ENCODE measurements at regions not wholly inside any gene's neighbourhood (a gene's known extent, or its start where the extent isn't known, plus 50 kb on each side); places are given as distances from the start of the nearest gene placed in this dataset.

- no peaks in the 10 kb centered on the region for H3K9me3 ChIP-seq (ENCODE audit: low read length)
- H3K4me2 ChIP-seq (ENCODE audit: low read length), result no peak overlapping the region
- no peak for TF ChIP-seq EP300 (conservative IDR thresholded peaks at IDR 0.05; ENCODE audit: poor library complexity, severe bottlenecking)
- no peak for TF ChIP-seq SMC3 (conservative IDR thresholded peaks at IDR 0.05; ENCODE audit: poor library complexity)
- TF ChIP-seq RAD21 (conservative IDR thresholded peaks at IDR 0.05), result no peak
- no peak for TF ChIP-seq REST (IDR thresholded peaks at IDR 0.05; ENCODE audit: borderline replicate concordance)
- no peak for TF ChIP-seq MXI1 (conservative IDR thresholded peaks at IDR 0.05; ENCODE audit: poor library complexity, severe bottlenecking)
- TF ChIP-seq TAF1 (IDR thresholded peaks at IDR 0.05; ENCODE audit: low read depth), result no peak
- no peak for TF ChIP-seq EZH2 (IDR thresholded peaks at IDR 0.05; ENCODE audit: borderline replicate concordance, insufficient read depth, low read length, poor library complexity, severe bottlenecking)
- no peak for TF ChIP-seq POLR2AphosphoS5 (IDR thresholded peaks at IDR 0.05)
- TF ChIP-seq, protein P1, sequence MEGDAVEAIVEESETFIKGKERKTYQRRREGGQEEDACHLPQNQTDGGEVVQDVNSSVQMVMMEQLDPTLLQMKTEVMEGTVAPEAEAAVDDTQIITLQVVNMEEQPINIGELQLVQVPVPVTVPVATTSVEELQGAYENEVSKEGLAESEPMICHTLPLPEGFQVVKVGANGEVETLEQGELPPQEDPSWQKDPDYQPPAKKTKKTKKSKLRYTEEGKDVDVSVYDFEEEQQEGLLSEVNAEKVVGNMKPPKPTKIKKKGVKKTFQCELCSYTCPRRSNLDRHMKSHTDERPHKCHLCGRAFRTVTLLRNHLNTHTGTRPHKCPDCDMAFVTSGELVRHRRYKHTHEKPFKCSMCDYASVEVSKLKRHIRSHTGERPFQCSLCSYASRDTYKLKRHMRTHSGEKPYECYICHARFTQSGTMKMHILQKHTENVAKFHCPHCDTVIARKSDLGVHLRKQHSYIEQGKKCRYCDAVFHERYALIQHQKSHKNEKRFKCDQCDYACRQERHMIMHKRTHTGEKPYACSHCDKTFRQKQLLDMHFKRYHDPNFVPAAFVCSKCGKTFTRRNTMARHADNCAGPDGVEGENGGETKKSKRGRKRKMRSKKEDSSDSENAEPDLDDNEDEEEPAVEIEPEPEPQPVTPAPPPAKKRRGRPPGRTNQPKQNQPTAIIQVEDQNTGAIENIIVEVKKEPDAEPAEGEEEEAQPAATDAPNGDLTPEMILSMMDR (IDR thresholded peaks at IDR 0.05; ENCODE audit: poor library complexity, severe bottlenecking), result no peak
- H3K4me3 ChIP-seq (ENCODE audit: low read length), result no peak overlapping the region
- no peak overlapping the region for H2AFZ ChIP-seq (ENCODE audit: low read depth, low read length)
- no peak overlapping the region for H3K27ac ChIP-seq (ENCODE audit: low read length)
- no peaks in the 10 kb centered on the region for H3K79me2 ChIP-seq (replicated peaks; ENCODE audit: insufficient read depth, low read length)
- no peaks in the 10 kb centered on the region for H3F3A ChIP-seq (ENCODE audit: insufficient read depth, low read length, poor library complexity, severe bottlenecking)
- H3K27me3 ChIP-seq (ENCODE audit: insufficient read depth, low read depth, low read length), result no peaks in the 10 kb centered on the region
- no peaks in the 10 kb centered on the region for H4K20me1 ChIP-seq (ENCODE audit: insufficient read depth)
- H3K9me2 ChIP-seq (ENCODE audit: insufficient read depth, low read length), result no peaks in the 10 kb centered on the region
- H3K9ac ChIP-seq (ENCODE audit: low read length), result no peak overlapping the region
- H3K36me3 ChIP-seq (ENCODE audit: insufficient read depth, low read length), result no peaks in the 10 kb centered on the region
Observed at GRCh38 chr10:131833446-131834080, 67.2 kb upstream of the PPP2R2D start.

DNA sequence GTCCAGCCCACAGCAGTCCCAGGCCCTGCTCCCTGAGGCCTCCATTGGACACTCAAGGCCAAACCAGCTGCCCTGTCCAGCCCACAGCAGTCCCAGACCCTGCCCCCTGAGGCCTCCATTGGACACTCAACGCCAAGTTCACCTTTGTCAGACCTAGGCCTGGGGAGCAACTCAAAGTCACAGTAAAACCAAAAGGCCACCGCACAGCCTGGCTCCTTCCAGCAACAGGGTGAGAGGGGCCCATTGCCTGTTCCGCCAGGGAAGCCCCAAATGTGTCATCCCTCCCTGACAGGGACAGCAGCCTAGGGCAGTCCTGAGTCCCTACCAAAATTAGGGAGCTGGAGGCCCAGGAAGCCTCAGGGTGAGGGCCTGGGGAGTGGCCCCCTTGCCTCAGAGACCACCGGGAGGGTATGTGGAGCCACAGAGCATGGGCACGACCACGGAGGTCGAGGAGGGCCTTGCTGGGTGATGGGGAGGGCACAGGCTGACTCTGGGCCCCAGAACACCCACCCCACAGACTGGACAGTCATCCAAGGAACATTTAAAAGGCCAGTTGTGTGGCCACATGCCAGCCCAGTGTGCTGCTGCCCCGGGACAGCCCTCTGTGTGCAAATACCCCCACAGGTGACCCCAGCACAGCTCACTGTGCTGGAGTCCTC lies 66.5 kb upstream of the PPP2R2D start:
- Histone ChIP-seq H3K9me2 (ENCODE audit: insufficient read depth, low read length) (no peaks in the 10 kb centered on the region), H3K36me3 (ENCODE audit: insufficient read depth, low read length) (no peaks in the 10 kb centered on the region), H3F3A (ENCODE audit: insufficient read depth, low read length, poor library complexity, severe bottlenecking) (no peaks in the 10 kb centered on the region), H3K4me2 (ENCODE audit: low read length) (no peak overlapping the region), H3K9me3 (ENCODE audit: low read length) (no peaks in the 10 kb centered on the region), H3K27ac (ENCODE audit: low read length) (no peak overlapping the region), H3K4me3 (ENCODE audit: low read length) (no peak overlapping the region), H3K79me2 (replicated peaks; ENCODE audit: insufficient read depth, low read length) (no peaks in the 10 kb centered on the region), H3K27me3 (ENCODE audit: insufficient read depth, low read depth, low read length) (no peaks in the 10 kb centered on the region), H3K9ac (ENCODE audit: low read length) (no peak overlapping the region), H4K20me1 (ENCODE audit: insufficient read depth) (no peaks in the 10 kb centered on the region), H2AFZ (ENCODE audit: low read depth, low read length) (no peak overlapping the region)
- TF ChIP-seq TAF1 (IDR thresholded peaks at IDR 0.05; ENCODE audit: low read depth), result no peak
- no peak for TF ChIP-seq EP300 (conservative IDR thresholded peaks at IDR 0.05; ENCODE audit: poor library complexity, severe bottlenecking)
- TF ChIP-seq MXI1 (conservative IDR thresholded peaks at IDR 0.05; ENCODE audit: poor library complexity, severe bottlenecking), result no peak
- no peak for TF ChIP-seq POLR2AphosphoS5 (IDR thresholded peaks at IDR 0.05)
- TF ChIP-seq EZH2 (IDR thresholded peaks at IDR 0.05; ENCODE audit: borderline replicate concordance, insufficient read depth, low read length, poor library complexity, severe bottlenecking), result no peak
- TF ChIP-seq REST (IDR thresholded peaks at IDR 0.05; ENCODE audit: borderline replicate concordance), result no peak
- TF ChIP-seq RAD21 (conservative IDR thresholded peaks at IDR 0.05), result no peak
- TF ChIP-seq, protein P1 (IDR thresholded peaks at IDR 0.05; ENCODE audit: poor library complexity, severe bottlenecking), result no peak
- no peak for TF ChIP-seq SMC3 (conservative IDR thresholded peaks at IDR 0.05; ENCODE audit: poor library complexity)
